ENCODE measurements at regions not wholly inside any gene's neighbourhood (a gene's known extent, or its start where the extent isn't known, plus 50 kb on each side); places are given as distances from the start of the nearest gene placed in this dataset.

DNA sequence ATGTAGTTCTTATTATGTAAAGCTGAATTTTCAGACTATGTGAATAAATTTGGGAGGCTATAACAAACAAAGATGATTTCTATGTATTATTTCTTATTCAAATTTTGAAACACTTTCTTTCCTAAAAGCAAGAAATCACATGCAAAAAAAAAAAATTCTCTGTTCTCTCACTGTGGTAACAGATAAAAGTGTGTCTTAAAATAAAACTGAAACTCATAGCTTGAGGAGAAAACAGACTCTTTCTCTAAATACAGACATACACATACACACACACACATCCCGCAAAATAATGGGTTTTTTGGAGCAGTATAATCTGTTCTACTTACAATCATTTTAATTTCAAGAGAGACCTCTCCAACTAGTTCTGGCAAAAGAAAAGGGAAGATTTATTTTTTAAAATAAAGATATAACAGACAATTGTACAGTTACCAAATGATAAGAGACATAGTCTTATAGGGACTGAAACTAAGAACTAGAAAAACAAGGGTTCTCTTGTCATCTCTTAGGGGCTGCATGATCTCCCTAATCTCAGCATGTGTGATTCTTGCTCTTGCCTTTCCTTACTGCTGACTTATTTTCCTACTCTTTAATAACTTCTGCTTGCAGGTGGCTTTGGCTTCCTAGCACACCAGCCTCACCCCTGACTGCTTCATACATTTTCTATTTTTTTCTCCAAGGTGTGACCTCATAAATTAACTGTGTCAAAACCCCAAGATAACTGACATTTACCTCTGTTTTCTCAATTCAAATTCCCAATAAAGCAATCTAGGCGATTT is 483.5 kb upstream of the POT1 start:
- Histone ChIP-seq H3K4me3 (no peak overlapping the region), H3K27me3 (no peaks in the 10 kb centered on the region), H3K4me1 (no peaks in the 10 kb centered on the region), H3K27ac (no peak overlapping the region), H3K9me3 (peaks cover 0 to 2% (median 0%) of the 10 kb centered on the region in 4 donors), H3K36me3 (no peaks in the 10 kb centered on the region)
- TF ChIP-seq EP300 (IDR thresholded peaks at IDR 0.05) (no peak), CTCF (IDR thresholded peaks at IDR 0.05) (no peak), POLR2A (IDR thresholded peaks at IDR 0.05) (no peak), POLR2AphosphoS5 (IDR thresholded peaks at IDR 0.05) (no peak)
- 63 to 72% methylated on average over 2 of the region's 2 CpGs for WGBS, 2 donors
- no peak for ATAC-seq (ENCODE audit: low FRiP score in 2 of 2)
- no peak for DNase-seq

GRCh38 chr7:125409921-125410320 is 480.3 kb upstream of the POT1 start:
- H3K36me3 ChIP-seq: no peaks in the 10 kb centered on the region
- no peak overlapping the region for H3K4me3 ChIP-seq
- H3K9me3 ChIP-seq: no peaks in the 10 kb centered on the region
- H3K27me3 ChIP-seq: no peaks in the 10 kb centered on the region
- H3K27ac ChIP-seq: no peak overlapping the region
- TF ChIP-seq POLR2A (IDR thresholded peaks at IDR 0.05) (no peak), EP300 (IDR thresholded peaks at IDR 0.05) (no peak), POLR2AphosphoS5 (IDR thresholded peaks at IDR 0.05) (no peak), CTCF (IDR thresholded peaks at IDR 0.05) (no peak)
- H3K4me1 ChIP-seq: no peaks in the 10 kb centered on the region
- DNase-seq (no peak), ATAC-seq (ENCODE audit: low FRiP score in 2 of 2) (no peak)

DNA sequence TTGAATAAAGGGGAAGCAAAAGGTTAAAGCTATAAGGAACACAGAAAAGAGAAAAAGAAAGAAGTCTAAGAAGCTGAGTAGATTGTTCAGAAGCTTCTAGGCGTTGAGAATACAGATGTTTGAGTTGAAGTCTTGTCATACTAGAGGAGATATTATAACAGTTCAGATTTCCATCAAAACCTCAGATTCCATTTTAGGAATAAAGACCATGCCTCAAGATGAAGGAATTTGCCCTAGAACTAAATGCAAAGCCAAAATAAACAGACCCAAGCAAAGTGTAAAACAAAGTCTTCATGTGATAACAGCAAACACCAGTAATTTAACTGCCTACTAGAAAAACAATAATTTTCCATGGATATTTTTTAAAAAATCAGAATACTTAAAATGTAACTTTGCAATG is 476.5 kb upstream of the POT1 start:
- no peak for DNase-seq
- ATAC-seq (ENCODE audit: low FRiP score in 2 of 2): no peak
- H3K9me3 ChIP-seq: no peaks in the 10 kb centered on the region
- H3K27me3 ChIP-seq: no peaks in the 10 kb centered on the region
- TF ChIP-seq EP300 (IDR thresholded peaks at IDR 0.05): no peak
- no peak for TF ChIP-seq POLR2AphosphoS5 (IDR thresholded peaks at IDR 0.05)
- TF ChIP-seq CTCF (IDR thresholded peaks at IDR 0.05): no peak
- no peak for TF ChIP-seq POLR2A (IDR thresholded peaks at IDR 0.05)
- H3K36me3 ChIP-seq: no peaks in the 10 kb centered on the region
- no peak overlapping the region for H3K4me3 ChIP-seq
- no peak overlapping the region for H3K27ac ChIP-seq
- 44 to 47% methylated on average over 1 of the region's 1 CpG for WGBS, 2 donors
- H3K4me1 ChIP-seq: no peaks in the 10 kb centered on the region

GRCh38 chr7:125399408-125399807 is 469.8 kb upstream of the POT1 start:
- no peaks in the 10 kb centered on the region for H3K27me3 ChIP-seq
- H3K27ac ChIP-seq: no peak overlapping the region
- no peak for DNase-seq
- H3K4me3 ChIP-seq: no peak overlapping the region
- H3K4me1 ChIP-seq: no peaks in the 10 kb centered on the region
- no peaks in the 10 kb centered on the region for H3K36me3 ChIP-seq
- 87 to 90% methylated on average over 3 of the region's 3 CpGs for WGBS, 2 donors
- no peak for ATAC-seq (ENCODE audit: low FRiP score in 2 of 2)
- H3K9me3 ChIP-seq: no peaks in the 10 kb centered on the region
- TF ChIP-seq EP300 (IDR thresholded peaks at IDR 0.05): no peak
- no peak for TF ChIP-seq POLR2AphosphoS5 (IDR thresholded peaks at IDR 0.05)
- no peak for TF ChIP-seq POLR2A (IDR thresholded peaks at IDR 0.05)
- no peak for TF ChIP-seq CTCF (IDR thresholded peaks at IDR 0.05)
